ENCODE measurements at regions not wholly inside any gene's neighbourhood (a gene's known extent, or its start where the extent isn't known, plus 50 kb on each side); places are given as distances from the start of the nearest gene placed in this dataset.

- TF ChIP-seq RELA (CRISPR knock-in tag; IDR thresholded peaks at IDR 0.05; ENCODE audit: borderline replicate concordance) (no peak), ZNF281 (CRISPR knock-in tag; IDR thresholded peaks at IDR 0.05) (no peak), ETV6 (CRISPR knock-in tag; IDR thresholded peaks at IDR 0.05) (no peak), KAT7 (CRISPR knock-in tag; IDR thresholded peaks at IDR 0.05; ENCODE audit: borderline replicate concordance) (no peak)
- TF ChIP-seq, protein P1, sequence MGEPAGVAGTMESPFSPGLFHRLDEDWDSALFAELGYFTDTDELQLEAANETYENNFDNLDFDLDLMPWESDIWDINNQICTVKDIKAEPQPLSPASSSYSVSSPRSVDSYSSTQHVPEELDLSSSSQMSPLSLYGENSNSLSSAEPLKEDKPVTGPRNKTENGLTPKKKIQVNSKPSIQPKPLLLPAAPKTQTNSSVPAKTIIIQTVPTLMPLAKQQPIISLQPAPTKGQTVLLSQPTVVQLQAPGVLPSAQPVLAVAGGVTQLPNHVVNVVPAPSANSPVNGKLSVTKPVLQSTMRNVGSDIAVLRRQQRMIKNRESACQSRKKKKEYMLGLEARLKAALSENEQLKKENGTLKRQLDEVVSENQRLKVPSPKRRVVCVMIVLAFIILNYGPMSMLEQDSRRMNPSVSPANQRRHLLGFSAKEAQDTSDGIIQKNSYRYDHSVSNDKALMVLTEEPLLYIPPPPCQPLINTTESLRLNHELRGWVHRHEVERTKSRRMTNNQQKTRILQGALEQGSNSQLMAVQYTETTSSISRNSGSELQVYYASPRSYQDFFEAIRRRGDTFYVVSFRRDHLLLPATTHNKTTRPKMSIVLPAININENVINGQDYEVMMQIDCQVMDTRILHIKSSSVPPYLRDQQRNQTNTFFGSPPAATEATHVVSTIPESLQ (CRISPR knock-in tag; IDR thresholded peaks at IDR 0.05), result no peak
- TF ChIP-seq, protein P2, sequence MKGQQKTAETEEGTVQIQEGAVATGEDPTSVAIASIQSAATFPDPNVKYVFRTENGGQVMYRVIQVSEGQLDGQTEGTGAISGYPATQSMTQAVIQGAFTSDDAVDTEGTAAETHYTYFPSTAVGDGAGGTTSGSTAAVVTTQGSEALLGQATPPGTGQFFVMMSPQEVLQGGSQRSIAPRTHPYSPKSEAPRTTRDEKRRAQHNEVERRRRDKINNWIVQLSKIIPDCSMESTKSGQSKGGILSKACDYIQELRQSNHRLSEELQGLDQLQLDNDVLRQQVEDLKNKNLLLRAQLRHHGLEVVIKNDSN (CRISPR knock-in tag; IDR thresholded peaks at IDR 0.05), result no peak
These were observed 197.0 kb upstream of the C14orf180 start (continued) for GRCh38 chr14:104382361-104383087.

- ChIA-PET POLR2A (no interaction called here), CTCF (no interaction called here)
- 0 out of 2 replicates have a peak, but pooled peaks have one; percentile 41 for TF ChIP-seq ZNF263 (CRISPR knock-in tag; IDR thresholded peaks at IDR 0.05; ENCODE audit: low read depth)
- no peak for TF ChIP-seq ZNF416 (CRISPR knock-in tag; IDR thresholded peaks at IDR 0.05)
- ATAC-seq (no peak), DNase-seq (ENCODE audit: low spot score) (no peak)
- peaks cover 28% of the 10 kb centered on the region for H3K9me3 Mint-ChIP-seq
- H3K36me3 Mint-ChIP-seq, result peaks cover 6% of the 10 kb centered on the region; the same call in 1 of the 2 replicates
- H3K27me3 Mint-ChIP-seq (ENCODE audit: low read depth), result peaks cover 3% of the 10 kb centered on the region; the same call in 1 of the 2 replicates
- peaks cover 9% of the 10 kb centered on the region for H3K4me1 Mint-ChIP-seq
- no peak overlapping the region for H3K27ac Mint-ChIP-seq
- H3K4me3 Mint-ChIP-seq, result no peak overlapping the region
These were observed 196.2 kb upstream of the C14orf180 start for GRCh38 chr14:104383088-104383995.

- peaks cover 6% of the 10 kb centered on the region; the same call in 1 of the 2 replicates for H3K36me3 Mint-ChIP-seq
- no peak for ATAC-seq
- no peak overlapping the region for H3K27ac Mint-ChIP-seq
- POLR2A ChIA-PET, result no interaction called here
- CTCF ChIA-PET, result no interaction called here
- H3K4me1 Mint-ChIP-seq, result peaks cover 9% of the 10 kb centered on the region
- peaks cover 23% of the 10 kb centered on the region for H3K9me3 Mint-ChIP-seq
- no peak for DNase-seq (ENCODE audit: low spot score)
- no peak overlapping the region for H3K4me3 Mint-ChIP-seq
- peaks cover 3% of the 10 kb centered on the region; the same call in 1 of the 2 replicates for H3K27me3 Mint-ChIP-seq (ENCODE audit: low read depth)
- no peak for TF ChIP-seq ZSCAN18 (CRISPR knock-in tag; IDR thresholded peaks at IDR 0.05)
- TF ChIP-seq FOXK1 (CRISPR knock-in tag; IDR thresholded peaks at IDR 0.05), result no peak
- TF ChIP-seq FOXP1 (CRISPR knock-in tag; IDR thresholded peaks at IDR 0.05; ENCODE audit: borderline replicate concordance), result no peak
- TF ChIP-seq GRHL2 (CRISPR knock-in tag; IDR thresholded peaks at IDR 0.05; ENCODE audit: insufficient replicate concordance, severe bottlenecking), result no peak
- TF ChIP-seq, protein P3, sequence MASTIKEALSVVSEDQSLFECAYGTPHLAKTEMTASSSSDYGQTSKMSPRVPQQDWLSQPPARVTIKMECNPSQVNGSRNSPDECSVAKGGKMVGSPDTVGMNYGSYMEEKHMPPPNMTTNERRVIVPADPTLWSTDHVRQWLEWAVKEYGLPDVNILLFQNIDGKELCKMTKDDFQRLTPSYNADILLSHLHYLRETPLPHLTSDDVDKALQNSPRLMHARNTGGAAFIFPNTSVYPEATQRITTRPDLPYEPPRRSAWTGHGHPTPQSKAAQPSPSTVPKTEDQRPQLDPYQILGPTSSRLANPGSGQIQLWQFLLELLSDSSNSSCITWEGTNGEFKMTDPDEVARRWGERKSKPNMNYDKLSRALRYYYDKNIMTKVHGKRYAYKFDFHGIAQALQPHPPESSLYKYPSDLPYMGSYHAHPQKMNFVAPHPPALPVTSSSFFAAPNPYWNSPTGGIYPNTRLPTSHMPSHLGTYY (CRISPR knock-in tag; IDR thresholded peaks at IDR 0.05), result no peak
- no peak for TF ChIP-seq STAT6 (CRISPR knock-in tag; conservative IDR thresholded peaks at IDR 0.05; ENCODE audit: low read depth)
- no peak for TF ChIP-seq ZNF317 (CRISPR knock-in tag; IDR thresholded peaks at IDR 0.05; ENCODE audit: borderline replicate concordance, low read depth)
- TF ChIP-seq MYBL2 (CRISPR knock-in tag; IDR thresholded peaks at IDR 0.05), result no peak
These were observed 195.4 kb upstream of the C14orf180 start for GRCh38 chr14:104383996-104384775.

Data from WTC11 (cell line).